Glutamatergic neuron (in vitro differentiated cells): ENCODE measurements at regions not wholly inside any gene's neighbourhood (a gene's known extent, or its start where the extent isn't known, plus 50 kb on each side); places are given as distances from the start of the nearest gene placed in this dataset.

Experiments used
- DNase-seq: peaks from one replicate; pipeline ENCODE4 v3.0.0; 2022
- H3K27ac Mint-ChIP-seq: one replicate; pipeline ENCODE4 v1.8.0; 2020; ENCODE audit warnings: mild to moderate bottlenecking, mixed read lengths, inconsistent platforms; ENCODE audit not compliant: unreplicated experiment
- H3K27me3 Mint-ChIP-seq: one replicate; pipeline ENCODE4 v1.8.0; 2020; ENCODE audit warnings: mild to moderate bottlenecking, moderate library complexity, mixed read lengths, inconsistent platforms; ENCODE audit not compliant: unreplicated experiment
- H3K36me3 Mint-ChIP-seq: one replicate; pipeline ENCODE4 v1.8.0; 2020; ENCODE audit warnings: mild to moderate bottlenecking, mixed read lengths, inconsistent platforms; ENCODE audit not compliant: unreplicated experiment
- H3K4me1 Mint-ChIP-seq: one replicate; pipeline ENCODE4 v1.8.0; 2020; ENCODE audit warnings: mild to moderate bottlenecking, low read depth, mixed read lengths, inconsistent platforms; ENCODE audit not compliant: unreplicated experiment
- H3K4me3 Mint-ChIP-seq: one replicate; pipeline ENCODE4 v1.8.0; 2020; ENCODE audit warnings: mild to moderate bottlenecking, mixed read lengths, inconsistent platforms; ENCODE audit not compliant: unreplicated experiment
- H3K9me3 Mint-ChIP-seq: one replicate; pipeline ENCODE4 v1.8.0; 2020; ENCODE audit warnings: mild to moderate bottlenecking, moderate library complexity, mixed read lengths, inconsistent platforms; ENCODE audit not compliant: unreplicated experiment
- CTCF ChIP-seq: fragments of 200-600 bp; sonication (generic); IDR thresholded peaks from one replicate; pipeline ENCODE4 v1.5.0; 2021; ENCODE audit not compliant: partially characterized antibody, unreplicated experiment

- peaks cover 16% of the 10 kb centered on the region for H3K27me3 Mint-ChIP-seq
- TF ChIP-seq CTCF = no peak
- peaks cover 26% of the 10 kb centered on the region for H3K36me3 Mint-ChIP-seq
- no peak overlapping the region for H3K27ac Mint-ChIP-seq
- H3K4me1 Mint-ChIP-seq = no peaks in the 10 kb centered on the region
- no peak for DNase-seq
- peaks cover 32% of the 10 kb centered on the region for H3K9me3 Mint-ChIP-seq
- no peak overlapping the region for H3K4me3 Mint-ChIP-seq
Observed at GRCh38 chr22:48953830-48954229, 873.8 kb downstream of the BRD1 start.

- TF ChIP-seq CTCF = no peak
- peaks cover 32% of the 10 kb centered on the region for H3K9me3 Mint-ChIP-seq
- H3K4me3 Mint-ChIP-seq = no peak overlapping the region
- peaks cover 23% of the 10 kb centered on the region for H3K36me3 Mint-ChIP-seq
- DNase-seq = no peak
- H3K27ac Mint-ChIP-seq = no peak overlapping the region
- peaks cover 16% of the 10 kb centered on the region for H3K27me3 Mint-ChIP-seq
- H3K4me1 Mint-ChIP-seq = no peaks in the 10 kb centered on the region
Observed at GRCh38 chr22:48953103-48953720, 874.5 kb downstream of the BRD1 start.

- Mint-ChIP-seq H3K36me3 (peaks cover 18% of the 10 kb centered on the region), H3K4me1 (no peaks in the 10 kb centered on the region), H3K27me3 (peaks cover 16% of the 10 kb centered on the region), H3K27ac (no peak overlapping the region), H3K4me3 (no peak overlapping the region), H3K9me3 (peaks cover 29% of the 10 kb centered on the region)
- no peak for TF ChIP-seq CTCF
- DNase-seq = no peak
Observed at GRCh38 chr22:48952256-48953102, 875.2 kb downstream of the BRD1 start.

- peaks cover 13% of the 10 kb centered on the region for H3K27me3 Mint-ChIP-seq
- TF ChIP-seq CTCF = no peak
Observed at GRCh38 chr22:48951836-48952235, 875.8 kb downstream of the BRD1 start.

GRCh38 chr22:48950151-48950915, 877.3 kb downstream of the BRD1 start:
- no peak for DNase-seq
- H3K9me3 Mint-ChIP-seq = peaks cover 28% of the 10 kb centered on the region
- no peak for TF ChIP-seq CTCF

More at GRCh38 chr22:48951836-48952235, 875.8 kb downstream of the BRD1 start:
- Mint-ChIP-seq H3K36me3 (peaks cover 15% of the 10 kb centered on the region), H3K4me1 (no peaks in the 10 kb centered on the region), H3K9me3 (peaks cover 30% of the 10 kb centered on the region), H3K4me3 (no peak overlapping the region), H3K27ac (no peak overlapping the region)
- DNase-seq = no peak

More at GRCh38 chr22:48950151-48950915, 877.3 kb downstream of the BRD1 start:
- Mint-ChIP-seq H3K27me3 (peaks cover 8% of the 10 kb centered on the region), H3K27ac (no peak overlapping the region), H3K36me3 (peaks cover 7% of the 10 kb centered on the region), H3K4me3 (no peak overlapping the region), H3K4me1 (no peaks in the 10 kb centered on the region)
